Activated naive CD8-positive, alpha-beta T cell treated with anti-CD3 and anti-CD28 coated beads, Interleukin-2, amount 10 ng/mL, durations not matched to agents 7 days and 5 days (primary cell): ENCODE measurements at regions not wholly inside any gene's neighbourhood (a gene's known extent, or its start where the extent isn't known, plus 50 kb on each side); places are given as distances from the start of the nearest gene placed in this dataset.
"Not testable (repeated sequence)": the region's sequence is repeated elsewhere in the genome, so short reads cannot be mapped to it uniquely, and the experiment has no call there.

Experiments used
- ATAC-seq: fragments of 150-1000 bp; cut with Tn5 transposase; one replicate; pipeline ENCODE4 v1.10.0; 2021; ENCODE audit warnings: low read depth, moderate library complexity
- POLR2A ChIA-PET: fragments of 350-600 bp; sonication (Branson Sonifier 250); formaldehyde crosslinking; loops from one replicate; lab custom pipeline; 2021; ENCODE audit warnings: antibody characterized with exemption; lab: Charles Lee
- DNase-seq: peaks from one replicate; pipeline ENCODE4 v3.0.0; 2021
- H3K27ac Mint-ChIP-seq: one replicate; pipeline ENCODE4 v1.8.0; 2022; ENCODE audit warnings: mild to moderate bottlenecking, mixed read lengths
- H3K27me3 Mint-ChIP-seq: one replicate; pipeline ENCODE4 v1.8.0; 2022; ENCODE audit warnings: mild to moderate bottlenecking, moderate library complexity, mixed read lengths
- H3K36me3 Mint-ChIP-seq: one replicate; pipeline ENCODE4 v1.8.0; 2021; ENCODE audit warnings: mild to moderate bottlenecking, mixed read lengths
- H3K4me1 Mint-ChIP-seq: one replicate; pipeline ENCODE4 v1.8.0; 2021; ENCODE audit warnings: mixed read lengths
- H3K4me3 Mint-ChIP-seq: one replicate; pipeline ENCODE4 v1.8.0; 2022; ENCODE audit warnings: mild to moderate bottlenecking, moderate library complexity, mixed read lengths
- H3K9me3 Mint-ChIP-seq: one replicate; pipeline ENCODE4 v1.8.0; 2021; ENCODE audit warnings: mixed read lengths

- no peak overlapping the region for H3K27ac Mint-ChIP-seq
- POLR2A ChIA-PET: no interaction called here
- H3K27me3 Mint-ChIP-seq: no peaks in the 10 kb centered on the region
- H3K4me3 Mint-ChIP-seq: no peak overlapping the region
- DNase-seq (no peak), ATAC-seq (no peak)
- H3K4me1 Mint-ChIP-seq: no peaks in the 10 kb centered on the region
- H3K9me3 Mint-ChIP-seq: peaks cover 8% of the 10 kb centered on the region
- H3K36me3 Mint-ChIP-seq: no peaks in the 10 kb centered on the region
Observed at GRCh38 chr18:38244480-38244879, 678.9 kb upstream of the CELF4 start.

- H3K27ac Mint-ChIP-seq: peak overlapping the region; percentile 52
- peaks cover 8% of the 10 kb centered on the region for H3K9me3 Mint-ChIP-seq
- ATAC-seq (no peak), DNase-seq (no peak)
- no peaks in the 10 kb centered on the region for H3K27me3 Mint-ChIP-seq
- H3K36me3 Mint-ChIP-seq: no peaks in the 10 kb centered on the region
- POLR2A ChIA-PET: no interaction called here
- H3K4me1 Mint-ChIP-seq: no peaks in the 10 kb centered on the region
- H3K4me3 Mint-ChIP-seq: no peak overlapping the region
Observed at GRCh38 chr18:38243291-38243690, 677.7 kb upstream of the CELF4 start.

- Mint-ChIP-seq H3K4me3 (no peak overlapping the region), H3K36me3 (no peaks in the 10 kb centered on the region), H3K9me3 (peaks cover 8% of the 10 kb centered on the region), H3K27ac (no peak overlapping the region), H3K27me3 (no peaks in the 10 kb centered on the region), H3K4me1 (no peaks in the 10 kb centered on the region)
- DNase-seq (no peak), ATAC-seq (no peak)
- POLR2A ChIA-PET: no interaction called here
Observed at GRCh38 chr18:38241736-38242135, 676.1 kb upstream of the CELF4 start.

GRCh38 chr18:38241216-38241615 lies 675.6 kb upstream of the CELF4 start:
- no peaks in the 10 kb centered on the region for H3K36me3 Mint-ChIP-seq
- H3K4me3 Mint-ChIP-seq: no peak overlapping the region
- peaks cover 6% of the 10 kb centered on the region for H3K9me3 Mint-ChIP-seq
- H3K27me3 Mint-ChIP-seq: no peaks in the 10 kb centered on the region
- no peaks in the 10 kb centered on the region for H3K4me1 Mint-ChIP-seq
- ATAC-seq (no peak), DNase-seq (no peak)
- H3K27ac Mint-ChIP-seq: no peak overlapping the region
- POLR2A ChIA-PET: no interaction called here

- no peaks in the 10 kb centered on the region for H3K27me3 Mint-ChIP-seq
- H3K4me3 Mint-ChIP-seq: no peak overlapping the region
- no peak for DNase-seq
- peaks cover 6% of the 10 kb centered on the region for H3K9me3 Mint-ChIP-seq
- ATAC-seq: no peak
- H3K4me1 Mint-ChIP-seq: no peaks in the 10 kb centered on the region
- H3K27ac Mint-ChIP-seq: no peak overlapping the region
- H3K36me3 Mint-ChIP-seq: no peaks in the 10 kb centered on the region
- POLR2A ChIA-PET: no interaction called here
Observed at GRCh38 chr18:38239606-38240005, 674.0 kb upstream of the CELF4 start.

GRCh38 chr18:38237796-38238195 lies 672.2 kb upstream of the CELF4 start:
- POLR2A ChIA-PET: no interaction called here
- DNase-seq: no peak
- Mint-ChIP-seq H3K9me3 (peaks cover 2% of the 10 kb centered on the region), H3K36me3 (no peaks in the 10 kb centered on the region), H3K4me1 (no peaks in the 10 kb centered on the region), H3K27ac (no peak overlapping the region), H3K4me3 (no peak overlapping the region), H3K27me3 (no peaks in the 10 kb centered on the region)
- ATAC-seq: no peak

GRCh38 chr18:38221476-38222100 lies 656.0 kb upstream of the CELF4 start:
- H3K4me1 Mint-ChIP-seq: no peaks in the 10 kb centered on the region
- H3K27ac Mint-ChIP-seq: no peak overlapping the region
- no peaks in the 10 kb centered on the region for H3K27me3 Mint-ChIP-seq
- H3K36me3 Mint-ChIP-seq: no peaks in the 10 kb centered on the region
- H3K9me3 Mint-ChIP-seq: peaks cover 2% of the 10 kb centered on the region
- H3K4me3 Mint-ChIP-seq: no peak overlapping the region
- POLR2A ChIA-PET: no interaction called here
- DNase-seq (no peak), ATAC-seq (no peak)

GRCh38 chr18:38198956-38199355 lies 633.4 kb upstream of the CELF4 start:
- H3K27ac Mint-ChIP-seq: no peak overlapping the region
- no peak for ATAC-seq
- no peaks in the 10 kb centered on the region for H3K9me3 Mint-ChIP-seq
- no peaks in the 10 kb centered on the region for H3K36me3 Mint-ChIP-seq
- no peaks in the 10 kb centered on the region for H3K27me3 Mint-ChIP-seq
- H3K4me3 Mint-ChIP-seq: no peak overlapping the region
- POLR2A ChIA-PET: no interaction called here
- DNase-seq: no peak
- no peaks in the 10 kb centered on the region for H3K4me1 Mint-ChIP-seq

GRCh38 chr18:38198526-38198925 lies 632.9 kb upstream of the CELF4 start:
- no peak for ATAC-seq

GRCh38 chr18:38186491-38186890 lies 620.9 kb upstream of the CELF4 start:
- ATAC-seq: no peak
- Mint-ChIP-seq H3K4me3 (no peak overlapping the region), H3K27ac (no peak overlapping the region), H3K27me3 (no peaks in the 10 kb centered on the region), H3K4me1 (no peaks in the 10 kb centered on the region), H3K9me3 (peaks cover 5% of the 10 kb centered on the region), H3K36me3 (no peaks in the 10 kb centered on the region)
- DNase-seq: no peak
- POLR2A ChIA-PET: no interaction called here

More at GRCh38 chr18:38198526-38198925, 632.9 kb upstream of the CELF4 start:
- no peak for DNase-seq
- POLR2A ChIA-PET: no interaction called here
- Mint-ChIP-seq H3K27ac (no peak overlapping the region), H3K27me3 (no peaks in the 10 kb centered on the region), H3K36me3 (no peaks in the 10 kb centered on the region), H3K4me1 (no peaks in the 10 kb centered on the region), H3K4me3 (no peak overlapping the region), H3K9me3 (no peaks in the 10 kb centered on the region)

- DNase-seq (no peak), ATAC-seq (no peak)
- Mint-ChIP-seq H3K4me3 (no peak overlapping the region), H3K4me1 (no peaks in the 10 kb centered on the region), H3K9me3 (no peaks in the 10 kb centered on the region), H3K27me3 (no peaks in the 10 kb centered on the region), H3K27ac (no peak overlapping the region), H3K36me3 (no peaks in the 10 kb centered on the region)
- POLR2A ChIA-PET: no interaction called here
Observed at GRCh38 chr18:38174594-38174993, 609.0 kb upstream of the CELF4 start.

GRCh38 chr18:38174173-38174572 lies 608.6 kb upstream of the CELF4 start:
- ATAC-seq (no peak), DNase-seq (no peak)
- H3K9me3 Mint-ChIP-seq: no peaks in the 10 kb centered on the region
- H3K4me3 Mint-ChIP-seq: no peak overlapping the region
- H3K27ac Mint-ChIP-seq: no peak overlapping the region
- no peaks in the 10 kb centered on the region for H3K4me1 Mint-ChIP-seq
- H3K27me3 Mint-ChIP-seq: no peaks in the 10 kb centered on the region
- POLR2A ChIA-PET: no interaction called here
- H3K36me3 Mint-ChIP-seq: no peaks in the 10 kb centered on the region

- Mint-ChIP-seq H3K4me1 (no peaks in the 10 kb centered on the region), H3K9me3 (no peaks in the 10 kb centered on the region), H3K27ac (no peak overlapping the region), H3K4me3 (no peak overlapping the region), H3K36me3 (no peaks in the 10 kb centered on the region), H3K27me3 (no peaks in the 10 kb centered on the region)
- POLR2A ChIA-PET: no interaction called here
- DNase-seq (no peak), ATAC-seq (no peak)
Observed at GRCh38 chr18:38170845-38171244, 605.2 kb upstream of the CELF4 start.

GRCh38 chr18:38167623-38168022 lies 602.0 kb upstream of the CELF4 start:
- H3K4me3 Mint-ChIP-seq: no peak overlapping the region
- POLR2A ChIA-PET: no interaction called here
- no peak for ATAC-seq
- H3K36me3 Mint-ChIP-seq: no peaks in the 10 kb centered on the region
- H3K27me3 Mint-ChIP-seq: no peaks in the 10 kb centered on the region
- peaks cover 1% of the 10 kb centered on the region for H3K9me3 Mint-ChIP-seq
- DNase-seq: no peak
- no peak overlapping the region for H3K27ac Mint-ChIP-seq
- no peaks in the 10 kb centered on the region for H3K4me1 Mint-ChIP-seq

- H3K27me3 Mint-ChIP-seq, ATAC-seq, H3K9me3 Mint-ChIP-seq, H3K27ac Mint-ChIP-seq, POLR2A ChIA-PET, H3K4me1 Mint-ChIP-seq, DNase-seq, H3K4me3 Mint-ChIP-seq, H3K36me3 Mint-ChIP-seq: not testable (repeated sequence)
Observed at GRCh38 chr18:38153116-38153515, 587.5 kb upstream of the CELF4 start.
